Right ventricle myocardium inferior (tissue), 1 donor: ENCODE measurements at regions not wholly inside any gene's neighbourhood (a gene's known extent, or its start where the extent isn't known, plus 50 kb on each side); places are given as distances from the start of the nearest gene placed in this dataset.
"Not testable (repeated sequence)": the region's sequence is repeated elsewhere in the genome, so short reads cannot be mapped to it uniquely, and the experiment has no call there.

Experiments used
- ATAC-seq: fragments of 200-7000 bp; cut with Tn5 transposase; one replicate; pipeline ENCODE4 v1.9.1; 2020; ENCODE audit warnings: mild to moderate bottlenecking, moderate library complexity
- DNase-seq: peaks from one replicate; pipeline ENCODE4 v3.0.0; 2021; ENCODE audit errors: missing footprints
- intact Hi-C: fragments of 100-400 bp; cut with DNase I; formaldehyde crosslinking; loops from one replicate; pipeline ENCODE4 v1.11.0; 2022
- donor health status: DM: no; HTN: yes; CAD: no; lungs with severe emphysema.

DNA sequence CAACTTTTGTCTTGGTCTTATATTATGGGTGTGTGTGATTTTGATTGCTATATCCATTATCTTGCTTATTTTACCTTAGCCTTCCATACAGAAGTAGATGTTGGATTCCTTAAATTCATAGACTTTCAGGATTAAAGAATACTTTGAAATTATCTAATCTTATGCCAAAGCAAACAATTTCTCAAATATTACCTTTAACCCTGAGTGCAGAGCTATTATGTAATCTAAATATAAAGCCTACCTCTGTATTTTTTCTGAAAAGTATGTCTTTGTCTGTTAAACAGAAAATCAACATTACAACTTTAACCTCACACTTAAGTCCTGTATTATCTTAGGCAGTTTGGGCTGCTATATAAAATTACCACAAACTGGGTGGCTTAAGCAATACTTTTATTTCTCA, 782.5 kb downstream of the STIM2 start:
- intact Hi-C loops, result no loop called here
- ATAC-seq (no peak), DNase-seq (no peak)

DNA sequence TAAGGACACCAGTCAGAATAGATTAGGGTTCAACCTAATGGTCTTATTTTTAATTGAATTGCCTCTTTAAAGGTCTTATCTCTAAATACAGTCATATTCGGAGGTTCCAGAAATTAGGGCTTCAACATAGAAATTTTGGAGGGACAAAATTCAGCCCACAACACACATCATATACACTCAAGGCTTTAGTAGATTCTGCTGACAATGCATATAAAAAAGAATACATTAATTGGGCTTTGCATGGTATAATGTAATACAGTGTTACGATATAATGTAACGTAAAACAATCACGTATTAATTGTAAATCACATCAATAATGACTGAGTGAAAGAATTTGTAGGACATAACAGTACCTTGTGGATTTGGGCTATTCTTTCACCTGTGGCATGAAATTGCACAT, 787.8 kb downstream of the STIM2 start:
- ATAC-seq, result no peak
- no peak for DNase-seq
- intact Hi-C loops, result no loop called here

DNA sequence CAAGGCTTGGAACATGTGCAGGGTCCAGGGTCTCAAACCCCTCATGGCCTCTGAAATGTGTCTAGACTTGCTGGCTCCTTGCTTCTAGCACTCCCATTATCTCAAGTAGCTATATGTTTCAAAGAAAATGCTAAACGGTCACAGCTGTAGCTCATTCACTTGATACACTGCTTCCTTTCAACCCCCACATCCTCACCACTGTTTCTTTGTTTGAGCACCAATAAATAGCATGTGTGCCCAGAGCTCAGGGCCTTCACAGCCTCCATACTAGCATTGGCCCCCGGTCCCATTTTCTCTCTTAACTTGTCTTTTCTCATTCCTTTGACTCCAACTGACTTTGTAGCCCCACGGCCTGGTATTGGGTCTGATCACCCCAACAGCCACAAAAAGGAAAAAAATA, 801.8 kb downstream of the STIM2 start:
- intact Hi-C loops, result no loop called here
- DNase-seq (no peak), ATAC-seq (no peak)

DNA sequence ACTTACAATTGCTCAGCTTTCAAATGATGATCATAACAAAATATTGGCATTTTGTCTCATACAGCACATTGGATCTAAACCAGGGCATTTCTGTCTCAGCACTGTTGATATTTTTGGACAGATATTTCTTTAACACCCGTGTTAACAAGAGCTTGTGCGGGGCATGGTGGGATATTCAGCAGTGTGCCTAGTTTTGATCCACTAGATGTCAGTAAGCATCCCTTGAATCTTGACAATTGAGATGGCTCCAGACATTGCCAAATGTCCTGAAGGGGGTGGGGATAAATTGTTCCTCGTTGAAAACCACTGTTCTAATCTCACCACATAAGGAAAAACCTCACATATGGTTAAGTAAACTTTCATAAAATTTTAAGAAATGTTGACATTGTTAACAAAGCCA, 806.3 kb downstream of the STIM2 start:
- intact Hi-C loops, result no loop called here
- ATAC-seq (no peak), DNase-seq (no peak)

DNA sequence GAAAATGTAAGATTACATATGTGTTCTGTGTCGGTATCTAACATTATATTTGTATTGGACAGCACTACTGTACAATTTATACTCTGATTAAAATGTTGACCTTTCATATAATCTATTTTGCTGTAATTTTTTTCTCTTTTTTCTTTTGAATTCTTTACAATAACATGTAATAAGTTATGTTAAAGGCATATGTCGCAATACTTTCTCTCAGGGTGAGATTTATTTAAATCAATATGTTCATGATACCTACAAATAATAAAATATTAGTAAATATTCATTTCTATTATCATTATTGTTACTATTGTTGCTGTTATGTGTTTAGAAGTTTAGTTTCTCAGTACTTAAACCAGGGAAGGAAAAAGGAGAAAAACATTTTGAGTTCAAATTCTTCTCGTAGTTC, 807.4 kb downstream of the STIM2 start:
- ATAC-seq, result no peak

DNA sequence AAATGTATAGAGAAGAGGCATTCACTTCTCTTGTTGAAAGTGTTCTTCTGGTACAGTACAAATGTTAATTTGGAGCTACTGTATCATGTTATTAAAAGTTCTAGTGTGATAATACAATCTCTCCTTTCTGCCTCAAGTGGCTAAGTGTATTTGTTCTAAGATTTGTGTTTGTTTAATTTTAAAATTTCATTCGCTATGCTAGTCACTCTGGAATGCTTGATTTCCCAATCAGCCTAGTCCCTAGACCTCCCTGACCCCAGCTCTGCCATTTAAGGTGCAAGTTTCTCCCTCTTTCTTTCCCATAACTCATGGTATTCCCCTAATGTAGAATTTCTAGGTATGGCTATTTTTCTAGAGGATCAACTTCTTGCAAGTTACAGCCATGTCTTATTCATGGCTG, 817.4 kb downstream of the STIM2 start:
- ATAC-seq (no peak), DNase-seq (no peak)
- intact Hi-C loops, result no loop called here

More for the DNA sequence above, 807.4 kb downstream of the STIM2 start:
- intact Hi-C loops, result no loop called here
- no peak for DNase-seq

DNA sequence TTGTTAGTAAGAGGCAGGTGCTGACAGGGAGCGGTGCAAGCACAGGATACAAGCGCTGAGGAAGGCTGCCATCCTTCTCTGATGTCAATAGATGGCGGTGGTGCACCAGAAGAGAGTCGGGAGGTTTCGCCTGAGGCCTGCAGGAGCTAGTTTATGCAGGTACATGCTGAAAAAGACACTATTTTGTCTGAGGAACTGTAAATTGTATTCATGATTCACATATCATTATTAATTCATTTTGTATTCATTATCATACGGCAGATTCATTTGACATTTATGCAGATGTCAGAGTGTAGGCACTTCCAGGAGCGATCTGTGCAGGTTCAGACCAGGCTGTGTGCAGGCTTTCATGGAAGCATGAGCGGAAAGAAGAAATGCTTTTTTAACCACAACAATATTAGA, 824.0 kb downstream of the STIM2 start:
- peak; percentile 46 for DNase-seq
- intact Hi-C loops, result no loop called here
- ATAC-seq, result no peak

DNA sequence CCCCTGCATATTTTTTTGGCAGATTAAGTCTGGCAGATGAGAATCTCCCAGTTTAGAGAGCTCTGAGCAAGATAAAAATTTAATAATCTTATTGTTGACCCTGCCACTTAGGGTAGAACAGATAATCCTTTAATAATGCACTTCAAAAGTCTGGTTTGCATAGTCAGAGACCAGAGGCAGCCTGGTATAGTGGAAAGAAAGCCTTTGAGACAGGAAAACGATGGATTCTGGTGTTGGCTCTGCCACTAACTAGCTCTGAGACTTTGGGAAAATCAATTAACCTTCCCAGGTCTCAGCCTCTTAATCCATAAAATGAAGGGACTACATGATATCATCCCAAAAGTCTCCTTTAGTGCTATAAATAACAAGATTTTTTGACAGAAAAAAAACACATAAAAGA, 824.5 kb downstream of the STIM2 start:
- intact Hi-C loops, result no loop called here
- no peak for DNase-seq
- no peak for ATAC-seq

DNA sequence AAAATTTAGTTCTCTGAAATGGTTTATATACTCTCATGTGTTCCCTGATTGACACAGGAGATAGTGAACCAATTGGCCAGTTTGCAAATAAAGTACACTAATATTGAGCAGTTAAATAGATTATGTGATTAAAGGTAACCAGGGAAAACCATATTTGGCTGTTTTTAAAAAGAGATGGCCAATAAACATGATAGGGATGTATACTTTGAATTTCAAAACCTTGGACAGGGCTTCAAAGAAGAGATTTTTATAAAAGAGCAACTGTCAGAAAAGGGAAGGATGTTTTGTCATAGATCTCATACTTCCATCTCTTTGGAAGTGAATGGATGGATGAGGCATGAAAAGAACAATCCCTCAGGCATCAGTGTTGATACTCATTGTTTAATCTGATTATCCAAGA, 825.3 kb downstream of the STIM2 start:
- ATAC-seq (no peak), DNase-seq (no peak)
- intact Hi-C loops, result no loop called here

DNA sequence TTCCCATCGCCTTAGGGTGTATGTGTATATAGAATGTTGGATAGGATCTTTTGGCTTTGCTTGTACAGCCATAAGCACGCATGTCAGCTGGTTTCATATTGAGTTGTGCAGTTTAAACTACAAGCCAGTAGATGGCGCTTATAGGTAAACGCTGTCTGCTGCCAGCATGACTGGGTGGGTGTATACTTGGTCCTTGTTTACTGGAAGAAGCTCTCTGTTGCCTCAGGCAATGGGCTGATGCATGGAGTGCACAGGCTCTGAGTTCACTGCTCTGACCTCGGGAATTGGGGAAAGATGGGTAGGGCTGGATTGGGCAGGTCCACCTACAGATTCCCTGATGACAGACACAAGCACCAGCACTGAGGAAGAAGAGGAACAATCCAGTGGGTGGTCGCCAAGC, 831.5 kb downstream of the STIM2 start:
- DNase-seq (no peak), ATAC-seq (no peak)
- intact Hi-C loops, result no loop called here

DNA sequence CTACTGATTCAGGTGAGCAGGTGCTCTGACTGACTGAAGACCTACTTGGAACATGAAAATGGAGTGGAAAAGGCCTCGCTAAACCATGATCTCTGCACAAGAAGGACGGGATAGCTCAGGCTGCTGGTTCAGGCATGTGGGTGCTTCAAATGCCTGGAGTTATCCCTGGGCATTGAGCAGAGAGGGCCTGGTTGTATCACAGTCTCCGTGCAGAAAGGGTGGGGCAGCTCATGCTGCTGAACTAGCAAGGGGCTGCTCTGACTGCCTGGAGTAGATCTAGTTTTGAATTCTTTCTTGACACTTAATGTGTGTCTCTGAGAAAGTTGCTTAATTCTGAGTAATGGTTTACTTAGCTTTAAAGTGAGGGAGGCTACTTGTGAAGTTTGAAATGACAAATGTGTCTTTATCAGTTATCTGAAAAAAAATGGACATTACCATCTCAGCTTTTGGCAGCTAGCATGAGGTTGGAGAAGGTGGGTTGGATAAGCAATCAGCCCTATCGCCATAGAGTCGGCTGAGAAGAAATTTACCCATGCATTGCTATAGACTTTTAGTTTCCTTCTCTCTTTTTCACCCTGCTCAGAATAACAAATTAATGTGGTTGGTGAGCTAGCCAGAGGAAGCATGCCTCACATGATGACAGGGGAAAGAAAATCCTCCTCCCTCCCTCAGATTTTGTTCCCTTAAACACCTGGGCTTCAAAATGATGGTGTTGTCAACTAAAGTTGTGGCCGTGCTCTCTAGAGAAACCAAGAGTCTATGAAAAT, 832.4 kb downstream of the STIM2 start:
- ATAC-seq (no peak), DNase-seq (peak; percentile 54)
- intact Hi-C loops, result no loop called here

DNA sequence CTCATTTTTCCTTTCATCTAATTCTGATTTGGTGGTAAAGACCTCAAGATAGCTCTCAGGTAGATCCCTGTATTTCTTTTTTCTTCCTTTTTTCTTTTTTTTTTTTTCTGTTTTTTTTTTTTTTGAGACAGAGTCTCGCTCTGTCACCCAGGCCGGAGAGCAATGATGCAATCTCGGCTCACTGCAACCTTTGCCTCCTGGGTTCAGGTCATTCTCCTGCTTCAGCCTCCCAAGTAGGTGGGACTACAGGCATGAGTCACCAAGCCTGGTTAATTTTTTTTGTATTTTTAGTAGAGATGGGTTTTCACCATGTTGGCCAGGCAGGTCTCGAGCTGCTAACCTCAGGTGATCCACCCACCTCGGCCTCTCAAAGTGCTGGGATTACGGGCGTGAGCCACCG, 835.6 kb downstream of the STIM2 start:
- intact Hi-C loops, ATAC-seq, DNase-seq: not testable (repeated sequence)

DNA sequence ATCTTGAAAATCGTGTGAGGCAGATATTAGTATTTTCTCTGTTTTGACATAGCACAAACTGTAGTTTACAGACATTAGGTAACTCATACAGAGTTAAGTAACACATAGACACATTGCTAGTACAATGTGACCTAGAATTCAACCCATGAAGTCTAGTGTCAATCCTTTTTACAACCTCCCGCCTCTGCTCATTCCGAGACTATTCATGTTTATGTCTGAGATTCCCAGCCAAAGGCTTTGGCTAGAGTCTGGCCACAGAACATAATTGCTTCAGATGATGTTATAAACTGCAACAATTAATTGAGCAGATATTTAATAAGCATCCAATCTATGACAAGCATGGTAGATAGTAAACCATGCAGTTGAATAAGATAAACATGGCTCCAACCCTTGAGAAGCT, 841.0 kb downstream of the STIM2 start:
- DNase-seq (no peak), ATAC-seq (no peak)
- intact Hi-C loops, result no loop called here

DNA sequence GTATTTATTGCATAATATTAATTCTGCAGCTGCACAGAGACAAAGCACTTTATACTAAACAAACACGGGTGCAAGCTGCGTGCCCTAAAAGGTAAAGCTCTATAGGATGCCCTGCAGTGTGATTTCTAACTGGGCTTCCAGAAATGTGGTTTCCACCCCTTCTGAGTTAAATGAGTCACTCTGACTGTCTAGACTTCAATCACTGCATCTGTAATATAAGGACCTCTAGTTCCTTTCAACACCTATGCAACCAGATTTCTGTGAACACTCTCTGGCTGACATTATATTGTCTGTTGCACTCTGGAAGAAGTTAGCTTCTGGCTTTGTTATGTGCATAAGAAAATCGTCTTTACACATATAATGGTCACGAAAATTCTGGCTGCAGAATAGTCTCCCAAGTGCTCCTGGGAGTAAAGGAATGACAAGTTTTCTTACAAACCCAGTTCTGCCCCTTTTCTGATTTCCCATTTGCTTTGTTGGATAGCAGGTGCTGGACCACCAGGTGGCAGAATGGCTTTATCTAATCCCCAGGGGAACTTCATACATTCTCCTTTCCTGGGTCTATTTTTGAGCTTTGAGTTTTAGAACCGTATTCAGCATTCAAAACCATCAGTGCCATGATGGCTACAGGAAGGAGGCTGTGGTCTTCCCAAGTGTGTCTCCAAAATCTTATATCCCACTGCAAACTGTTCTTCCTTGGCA, 842.2 kb downstream of the STIM2 start:
- intact Hi-C loops, result no loop called here
- no peak for ATAC-seq
- DNase-seq, result no peak

DNA sequence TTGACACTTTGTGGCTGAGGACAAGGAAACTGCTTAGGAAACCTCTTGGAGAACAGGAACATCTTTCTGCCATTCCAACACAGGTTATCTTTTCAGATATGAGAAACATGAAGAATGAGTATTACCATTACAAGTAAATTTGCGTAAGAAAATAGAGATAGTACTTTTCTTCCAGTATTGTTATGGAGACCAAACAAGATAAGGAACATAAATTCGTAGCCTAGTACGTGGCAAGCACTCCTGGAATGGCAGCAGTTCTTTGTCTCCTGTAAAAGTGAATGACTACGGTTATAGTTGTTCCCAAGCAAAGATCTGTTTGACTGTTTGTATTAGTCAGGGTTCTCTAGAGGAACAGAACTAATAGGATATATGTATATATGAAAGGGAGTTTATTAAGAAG, 843.1 kb downstream of the STIM2 start:
- intact Hi-C loops, result no loop called here
- ATAC-seq, result no peak

DNA sequence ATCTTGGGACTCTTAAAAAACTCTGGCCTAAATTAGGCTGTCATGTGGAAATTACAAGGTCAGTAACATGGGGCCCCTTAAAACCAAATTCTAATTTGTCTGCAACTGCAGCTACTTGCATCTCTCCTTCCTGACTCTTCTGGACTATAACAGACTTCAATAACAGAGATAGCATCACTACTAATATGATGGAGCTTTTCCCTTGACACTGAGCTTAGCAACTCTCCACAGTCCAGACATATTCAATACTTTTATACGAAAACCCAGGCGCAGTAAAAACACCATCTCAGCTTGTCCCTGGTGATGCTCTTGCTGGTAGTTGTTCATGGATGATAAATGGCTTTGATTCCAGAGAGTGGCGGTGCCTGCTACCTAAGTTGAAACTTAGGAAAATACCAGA, 850.4 kb downstream of the STIM2 start:
- no peak for ATAC-seq
- intact Hi-C loops, result no loop called here

More for the DNA sequence above, 843.1 kb downstream of the STIM2 start:
- no peak for DNase-seq

DNA sequence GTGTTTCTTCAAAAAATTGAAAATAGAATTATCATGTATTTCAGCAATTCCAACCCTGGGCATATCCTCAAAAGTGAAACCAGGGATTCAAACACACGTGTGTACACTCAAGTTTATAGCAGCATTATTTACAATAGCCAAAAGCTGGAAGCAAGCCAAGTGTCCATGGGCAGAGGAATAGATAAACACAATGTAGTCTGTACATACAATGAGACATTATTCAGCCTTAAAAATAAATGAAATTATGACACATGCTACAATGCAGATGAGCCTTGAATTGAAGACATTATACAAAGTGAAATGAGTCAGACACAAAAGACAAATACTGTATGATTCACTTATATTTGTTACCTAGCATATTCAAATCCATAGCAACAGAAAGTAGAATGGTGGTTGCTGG, 853.4 kb downstream of the STIM2 start:
- no peak for DNase-seq
- no peak for ATAC-seq
- intact Hi-C loops, result no loop called here

More for the DNA sequence above, 850.4 kb downstream of the STIM2 start:
- DNase-seq, result no peak

DNA sequence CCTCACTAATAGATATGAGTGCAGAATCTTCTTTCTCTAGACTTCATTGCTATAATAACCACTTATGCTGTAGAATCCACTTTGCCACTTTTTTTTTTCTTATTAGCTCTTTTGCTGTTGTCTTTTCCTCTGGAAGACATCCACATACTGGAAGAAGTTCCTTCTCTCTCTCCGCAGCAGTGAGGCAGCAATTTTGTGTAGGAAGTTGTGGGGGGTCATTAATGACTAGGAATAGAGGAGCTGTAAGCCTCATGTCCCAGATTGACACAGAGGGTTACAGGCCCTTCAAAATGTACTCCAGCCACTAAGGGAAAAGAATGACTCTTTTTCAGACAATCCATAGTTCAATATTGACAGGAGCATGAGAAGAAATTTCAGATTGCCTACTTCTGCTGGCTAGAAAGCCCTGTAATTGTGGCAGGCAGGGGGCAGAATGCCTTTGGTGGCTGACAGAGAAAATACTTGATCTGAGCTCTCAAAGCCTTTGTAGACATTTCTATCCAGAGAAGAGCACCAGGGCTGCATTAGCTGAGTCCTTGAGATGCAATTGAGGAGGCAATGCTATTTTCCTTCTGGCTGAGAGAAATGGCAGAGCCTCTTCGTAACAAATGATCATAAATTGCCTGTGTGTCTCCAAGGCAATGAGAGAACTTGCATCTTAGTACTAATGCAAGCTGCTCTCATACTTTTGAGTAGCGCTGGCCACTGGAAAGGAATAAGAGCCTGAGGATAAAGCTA, 856.2 kb downstream of the STIM2 start:
- ATAC-seq, result no peak
- no peak for DNase-seq
- intact Hi-C loops, result no loop called here

DNA sequence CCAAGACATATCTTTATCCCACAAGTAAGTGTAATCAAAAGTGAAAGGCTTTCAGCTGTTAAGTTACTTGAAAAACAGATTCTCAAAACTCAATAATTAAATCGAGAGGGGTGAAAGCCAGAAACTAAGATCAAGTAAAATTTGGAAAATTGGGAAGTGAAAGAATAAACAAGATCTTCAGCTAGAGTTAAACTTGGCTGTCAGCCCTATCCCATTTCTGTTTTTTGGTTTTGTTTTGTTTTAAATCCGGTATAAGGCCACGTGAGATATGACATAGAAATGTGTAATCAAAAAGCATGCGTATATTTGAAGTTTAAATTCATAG, 856.8 kb downstream of the STIM2 start:
- ATAC-seq (no peak), DNase-seq (no peak)
- intact Hi-C loops, result no loop called here
